Upper lobe of left lung (tissue), 6 donors: ENCODE measurements at regions not wholly inside any gene's neighbourhood (a gene's known extent, or its start where the extent isn't known, plus 50 kb on each side); places are given as distances from the start of the nearest gene placed in this dataset.

Source experiments
- ATAC-seq, 2 donors: fragments of 200-7000 bp; cut with Tn5 transposase; one replicate each; pipeline ENCODE4 v1.9.1; 2022; ENCODE audit warnings: mild to moderate bottlenecking in 2 of 2, moderate library complexity in 2 of 2; ENCODE audit not compliant: low FRiP score in 2 of 2
- DNase-seq, 2 donors: peaks; one replicate each; pipeline ENCODE4 v3.0.0-alpha.2; 2019 to 2020
- H3K27ac ChIP-seq, 4 donors: fragments of 200-600 bp; sonication (generic); one replicate each; pipeline ENCODE4 v1.5.1; 2016 to 2019
- H3K27me3 ChIP-seq, 4 donors: fragments of 200-600 bp; sonication (generic); one replicate each; pipeline ENCODE4 v1.5.1; 2017 to 2019
- H3K36me3 ChIP-seq, 4 donors: fragments of 200-600 bp; sonication (generic); one replicate each; pipeline ENCODE4 v1.5.1; 2016 to 2019
- H3K4me1 ChIP-seq, 4 donors: fragments of 200-600 bp; sonication (generic); one replicate each; pipeline ENCODE4 v1.5.1; 2018 to 2019
- H3K4me3 ChIP-seq, 4 donors: fragments of 200-600 bp; sonication (generic); one replicate each; pipeline ENCODE4 v1.5.1; 2017 to 2019; ENCODE audit warnings: mild to moderate bottlenecking in 2 of 4, moderate library complexity in 1 of 4
- H3K9me3 ChIP-seq, 4 donors: fragments of 200-600 bp; sonication (generic); one replicate each; pipeline ENCODE4 v1.5.1; 2018 to 2019
- CTCF ChIP-seq, 6 experiments: fragments of 450-650 bp in 4 of 6; fragments of 200-600 bp in 2 of 6; sonication (generic) in 2 of 6; IDR thresholded peaks; one replicate each; pipeline ENCODE4 v1.5.1; 2016 to 2019; ENCODE audit warnings: antibody characterized with exemption in 6 of 6
- EP300 ChIP-seq, 4 donors: sonication (generic); formaldehyde crosslinking; IDR thresholded peaks; one replicate each; pipeline ENCODE4 v1.5.1; 2017; ENCODE audit warnings: antibody characterized with exemption in 4 of 4, control low read depth in 2 of 4
- POLR2A ChIP-seq, 4 donors: fragments of 450-650 bp; IDR thresholded peaks; one replicate each; pipeline ENCODE4 v1.5.1; 2016 to 2017; ENCODE audit warnings: antibody characterized with exemption in 4 of 4, mild to moderate bottlenecking in 2 of 4
- POLR2AphosphoS5 ChIP-seq, 2 donors: sonication (generic); formaldehyde crosslinking; IDR thresholded peaks; one replicate each; pipeline ENCODE4 v1.5.1; 2017; ENCODE audit warnings: antibody characterized with exemption in 2 of 2
- whole genome bisulfite sequencing, 2 donors: methylation state at CpG; one replicate each; pipeline ENCODE4 v1.1.5; 2017 to 2018; 5-methylcytosine and 5-hydroxymethylcytosine counted together
- donor health status: DM: no; HTN: no; CAD: no; lungs with moderate emphysema.
- donor health status: DM: no; HTN: yes; CAD: no; lungs with severe emphysema.

DNA sequence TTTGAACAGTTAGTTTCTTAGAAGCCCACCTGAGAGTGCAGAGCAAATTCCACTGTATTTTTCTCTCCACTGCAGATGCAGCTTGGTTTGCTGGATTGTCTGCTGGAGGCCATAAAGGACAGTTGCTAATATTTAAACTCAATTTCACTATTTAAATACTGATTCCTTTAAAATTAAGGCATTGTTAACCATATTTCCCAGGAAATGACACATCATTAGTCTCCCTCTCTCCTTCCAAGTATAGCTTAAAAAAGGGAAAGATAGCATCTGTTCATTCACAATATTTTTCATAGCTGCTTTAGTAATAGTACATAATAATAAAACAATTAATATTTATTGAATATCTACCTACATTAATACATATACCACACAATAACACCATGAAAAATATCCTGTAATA, 252.9 kb downstream of the HGF start:
- Histone ChIP-seq H3K4me3 (no peak overlapping the region), H3K9me3 (no peaks in the 10 kb centered on the region), H3K27ac (no peak overlapping the region), H3K27me3 (no peaks in the 10 kb centered on the region), H3K4me1 (no peaks in the 10 kb centered on the region), H3K36me3 (no peaks in the 10 kb centered on the region)
- ATAC-seq (no peak), DNase-seq (no peak)
- TF ChIP-seq POLR2AphosphoS5 (IDR thresholded peaks at IDR 0.05) (no peak), POLR2A (IDR thresholded peaks at IDR 0.05) (no peak), CTCF (IDR thresholded peaks at IDR 0.05) (no peak), EP300 (IDR thresholded peaks at IDR 0.05) (no peak)

DNA sequence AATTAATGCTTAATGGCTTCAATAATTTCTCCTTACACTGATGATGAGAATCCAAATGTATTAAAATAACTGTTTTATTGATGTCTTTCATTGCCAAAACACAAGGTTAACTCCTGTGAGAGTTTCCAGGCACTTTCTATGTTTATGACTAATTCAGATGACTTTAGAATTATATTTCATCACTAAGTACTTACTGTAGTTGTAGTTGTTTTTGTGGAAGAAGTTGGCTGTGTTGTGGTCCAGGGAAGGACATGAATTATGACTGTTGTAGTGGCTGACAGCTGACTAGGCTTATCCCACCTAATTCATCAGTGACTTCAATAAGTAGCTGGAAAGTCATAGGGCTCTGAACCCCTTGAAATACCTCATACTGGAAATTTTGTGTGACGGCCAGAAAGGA, 254.8 kb downstream of the HGF start:
- Histone ChIP-seq H3K4me1 (no peaks in the 10 kb centered on the region), H3K9me3 (no peaks in the 10 kb centered on the region), H3K27ac (no peak overlapping the region), H3K27me3 (no peaks in the 10 kb centered on the region), H3K4me3 (no peak overlapping the region), H3K36me3 (no peaks in the 10 kb centered on the region)
- TF ChIP-seq CTCF (IDR thresholded peaks at IDR 0.05) (no peak), POLR2AphosphoS5 (IDR thresholded peaks at IDR 0.05) (no peak), EP300 (IDR thresholded peaks at IDR 0.05) (no peak), POLR2A (IDR thresholded peaks at IDR 0.05) (no peak)
- DNase-seq (no peak), ATAC-seq (peak in 1 of 2 donors; percentile 8)
- WGBS, 2 donors, result 72 to 83% methylated on average over 1 of the region's 1 CpG

DNA sequence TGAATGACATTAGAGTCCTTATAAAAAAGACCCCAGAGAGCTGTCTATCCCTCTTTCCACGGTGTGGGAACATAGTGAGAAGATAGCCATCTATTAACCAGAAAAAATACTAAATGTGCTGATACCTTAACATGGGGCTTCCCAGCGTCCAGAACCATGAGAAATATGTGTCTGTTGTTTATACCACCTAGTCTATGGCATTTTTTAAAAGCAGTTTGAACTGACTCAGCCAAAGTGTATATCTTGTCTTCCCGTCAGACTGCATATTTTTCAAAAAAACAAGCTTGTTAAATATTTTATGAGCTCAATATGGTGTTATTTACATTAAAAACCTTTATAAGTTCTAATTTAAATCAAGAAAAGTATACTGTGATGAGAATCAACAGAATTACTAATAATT, 255.3 kb downstream of the HGF start:
- Histone ChIP-seq H3K4me1 (no peaks in the 10 kb centered on the region), H3K4me3 (no peak overlapping the region), H3K27me3 (no peaks in the 10 kb centered on the region), H3K9me3 (no peaks in the 10 kb centered on the region), H3K36me3 (no peaks in the 10 kb centered on the region), H3K27ac (no peak overlapping the region)
- 70 to 80% methylated on average over 3 of the region's 3 CpGs for WGBS, 2 donors
- TF ChIP-seq POLR2AphosphoS5 (IDR thresholded peaks at IDR 0.05) (no peak), EP300 (IDR thresholded peaks at IDR 0.05) (no peak), POLR2A (IDR thresholded peaks at IDR 0.05) (no peak), CTCF (IDR thresholded peaks at IDR 0.05) (no peak)
- DNase-seq (no peak), ATAC-seq (no peak)

DNA sequence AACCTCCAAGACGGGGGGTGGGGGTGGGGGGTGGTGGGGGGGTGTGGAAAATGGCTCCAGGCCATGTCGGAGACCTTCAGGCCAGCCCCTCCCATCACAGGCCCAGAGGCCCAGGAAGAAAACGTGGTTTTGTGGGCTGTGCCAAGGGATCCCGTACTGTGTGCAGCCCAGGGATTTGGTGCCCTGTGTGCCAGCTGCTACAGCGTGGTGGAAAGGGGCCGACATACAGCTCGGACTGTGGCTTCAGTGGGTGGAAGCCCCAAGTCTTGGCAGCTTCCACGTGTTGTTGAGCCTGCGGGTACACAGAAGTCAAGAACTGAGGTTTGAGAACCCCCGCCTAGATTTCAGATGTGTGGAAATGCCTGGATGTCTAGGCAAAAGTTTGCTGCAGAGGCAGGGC, 259.7 kb downstream of the HGF start:
- ATAC-seq (no peak), DNase-seq (peak in 1 of 2 donors; percentile 17)
- Histone ChIP-seq H3K36me3 (no peaks in the 10 kb centered on the region), H3K4me1 (no peaks in the 10 kb centered on the region), H3K27ac (no peak overlapping the region), H3K4me3 (no peak overlapping the region), H3K9me3 (no peaks in the 10 kb centered on the region), H3K27me3 (no peaks in the 10 kb centered on the region)
- whole genome bisulfite sequencing, 2 donors, result 93 to 94% methylated on average over 5 to 9 of the region's 10 CpGs
- TF ChIP-seq EP300 (IDR thresholded peaks at IDR 0.05), result no peak
- no peak for TF ChIP-seq POLR2A (IDR thresholded peaks at IDR 0.05)
- no peak for TF ChIP-seq CTCF (IDR thresholded peaks at IDR 0.05)
- TF ChIP-seq POLR2AphosphoS5 (IDR thresholded peaks at IDR 0.05), result no peak

GRCh38 chr7:81507221-81507620, 262.6 kb downstream of the HGF start:
- no peaks in the 10 kb centered on the region for H3K9me3 ChIP-seq
- 87 to 91% methylated on average over 2 of the region's 2 CpGs for WGBS, 2 donors
- H3K4me3 ChIP-seq, result no peak overlapping the region
- H3K27ac ChIP-seq, result no peak overlapping the region
- H3K4me1 ChIP-seq, result no peaks in the 10 kb centered on the region
- ATAC-seq (peak in 1 of 2 donors; percentile 64), DNase-seq (no peak)
- TF ChIP-seq POLR2A (IDR thresholded peaks at IDR 0.05) (no peak), CTCF (IDR thresholded peaks at IDR 0.05) (no peak), EP300 (IDR thresholded peaks at IDR 0.05) (no peak), POLR2AphosphoS5 (IDR thresholded peaks at IDR 0.05) (no peak)
- H3K27me3 ChIP-seq, result no peaks in the 10 kb centered on the region
- no peaks in the 10 kb centered on the region for H3K36me3 ChIP-seq
